ENCODE measurements at regions not wholly inside any gene's neighbourhood (a gene's known extent, or its start where the extent isn't known, plus 50 kb on each side); places are given as distances from the start of the nearest gene placed in this dataset.

GRCh38 chr3:146991907-146992306 is 386.8 kb upstream of the PLSCR5 start:
- TF ChIP-seq, protein P1, sequence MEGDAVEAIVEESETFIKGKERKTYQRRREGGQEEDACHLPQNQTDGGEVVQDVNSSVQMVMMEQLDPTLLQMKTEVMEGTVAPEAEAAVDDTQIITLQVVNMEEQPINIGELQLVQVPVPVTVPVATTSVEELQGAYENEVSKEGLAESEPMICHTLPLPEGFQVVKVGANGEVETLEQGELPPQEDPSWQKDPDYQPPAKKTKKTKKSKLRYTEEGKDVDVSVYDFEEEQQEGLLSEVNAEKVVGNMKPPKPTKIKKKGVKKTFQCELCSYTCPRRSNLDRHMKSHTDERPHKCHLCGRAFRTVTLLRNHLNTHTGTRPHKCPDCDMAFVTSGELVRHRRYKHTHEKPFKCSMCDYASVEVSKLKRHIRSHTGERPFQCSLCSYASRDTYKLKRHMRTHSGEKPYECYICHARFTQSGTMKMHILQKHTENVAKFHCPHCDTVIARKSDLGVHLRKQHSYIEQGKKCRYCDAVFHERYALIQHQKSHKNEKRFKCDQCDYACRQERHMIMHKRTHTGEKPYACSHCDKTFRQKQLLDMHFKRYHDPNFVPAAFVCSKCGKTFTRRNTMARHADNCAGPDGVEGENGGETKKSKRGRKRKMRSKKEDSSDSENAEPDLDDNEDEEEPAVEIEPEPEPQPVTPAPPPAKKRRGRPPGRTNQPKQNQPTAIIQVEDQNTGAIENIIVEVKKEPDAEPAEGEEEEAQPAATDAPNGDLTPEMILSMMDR (IDR thresholded peaks at IDR 0.05; ENCODE audit: insufficient read depth, low read length, missing control alignments), result no peak
- no peak overlapping the region for H3K4me3 ChIP-seq (ENCODE audit: low read depth, low read length)
- no peak for DNase-seq (ENCODE audit: low read depth, low spot score)
- ChIA-PET POLR2A (no interaction called here), CTCF (interaction anchor here (1.0 kb wide), 1 partner anchor 11 kb away, joined by 3 read pairs; no protein-coding TSS in a partner anchor)

DNA sequence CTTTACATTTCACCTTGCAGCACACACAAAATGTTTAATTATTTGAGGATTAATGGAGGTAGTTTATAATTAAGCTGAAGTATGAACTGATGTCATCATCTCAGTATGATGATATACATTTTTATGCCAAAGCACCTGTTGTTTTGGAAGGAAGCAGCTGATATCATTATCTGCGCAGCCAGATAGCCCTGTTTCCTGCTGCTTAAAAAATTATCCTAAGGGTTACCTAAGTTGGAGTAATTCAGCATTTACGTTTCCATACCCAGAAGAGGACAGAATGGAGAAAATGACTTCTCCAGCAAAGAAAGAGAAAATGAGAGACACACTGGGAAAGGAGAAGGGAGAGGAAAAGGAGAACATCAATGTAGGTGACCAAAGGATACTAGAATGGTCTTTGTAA is 370.3 kb upstream of the PLSCR5 start:
- ChIA-PET CTCF (interaction anchor here (1.1 kb wide), 1 partner anchor 163 kb away, joined by 3 read pairs; no protein-coding TSS in a partner anchor), POLR2A (no interaction called here)

GRCh38 chr3:146975032-146975431 is 369.9 kb upstream of the PLSCR5 start:
- POLR2A ChIA-PET, result no interaction called here
- TF ChIP-seq, protein P1 (IDR thresholded peaks at IDR 0.05; ENCODE audit: insufficient read depth, low read length, missing control alignments), result no peak
- CTCF ChIA-PET, result interaction anchor here (1.1 to 1.2 kb wide), 2 partner anchors 17 to 163 kb away, joined by 3 read pairs; no protein-coding TSS in a partner anchor
- no peak for DNase-seq (ENCODE audit: low read depth, low spot score)
- no peak overlapping the region for H3K4me3 ChIP-seq (ENCODE audit: low read depth, low read length)

More for the DNA sequence above, 370.3 kb upstream of the PLSCR5 start:
- DNase-seq (ENCODE audit: low read depth, low spot score), result no peak
- no peak overlapping the region for H3K4me3 ChIP-seq (ENCODE audit: low read depth, low read length)
- TF ChIP-seq, protein P1 (IDR thresholded peaks at IDR 0.05; ENCODE audit: insufficient read depth, low read length, missing control alignments), result no peak

DNA sequence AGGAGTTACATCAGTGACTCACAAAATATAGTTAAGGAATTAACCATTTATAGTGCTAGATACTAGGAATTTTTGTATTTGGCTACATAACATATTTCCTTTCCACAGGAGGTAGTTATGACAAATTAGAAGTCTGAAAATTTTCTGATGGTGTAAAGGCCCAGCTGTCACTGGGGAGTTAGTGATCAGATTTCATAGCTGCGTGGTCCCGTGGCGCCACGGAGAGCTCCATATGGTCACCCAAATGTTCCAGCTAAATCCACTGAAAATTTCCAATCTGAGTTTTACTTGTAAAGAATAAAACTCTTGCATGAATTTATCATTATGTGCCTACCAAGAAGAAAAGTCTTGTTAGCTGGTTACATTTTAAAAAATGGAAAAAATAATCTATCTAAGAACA is 368.9 kb upstream of the PLSCR5 start:
- TF ChIP-seq, protein P1 (IDR thresholded peaks at IDR 0.05; ENCODE audit: insufficient read depth, low read length, missing control alignments), result no peak
- no peak overlapping the region for H3K4me3 ChIP-seq (ENCODE audit: low read depth, low read length)
- DNase-seq (ENCODE audit: low read depth, low spot score), result no peak
- CTCF ChIA-PET, result interaction anchor here (1.2 kb wide), 1 partner anchor 16 kb away, joined by 3 read pairs; no protein-coding TSS in a partner anchor
- POLR2A ChIA-PET, result no interaction called here

DNA sequence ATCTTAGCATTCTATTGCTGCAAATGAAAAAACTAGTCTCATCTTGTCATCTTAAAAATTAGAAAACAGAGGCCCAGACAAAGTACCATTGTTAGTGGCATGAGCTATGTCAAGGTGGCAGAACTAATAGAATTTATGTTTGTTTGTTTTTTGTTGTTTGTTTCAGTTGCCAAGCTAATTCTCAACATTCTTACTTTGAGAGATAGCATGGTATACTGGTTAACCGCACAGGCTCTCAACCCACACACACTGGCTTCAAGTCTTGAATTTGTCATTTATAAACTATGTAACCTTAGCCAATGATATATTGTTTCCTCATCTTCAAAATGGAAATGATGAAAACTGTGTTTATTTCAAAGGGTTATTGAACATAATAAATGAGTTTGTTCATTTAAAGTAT is 367.6 kb upstream of the PLSCR5 start:
- no peak overlapping the region for H3K4me3 ChIP-seq (ENCODE audit: low read depth, low read length)
- ChIA-PET CTCF (no interaction called here), POLR2A (no interaction called here)
- TF ChIP-seq, protein P1 (IDR thresholded peaks at IDR 0.05; ENCODE audit: insufficient read depth, low read length, missing control alignments), result no peak
- no peak for DNase-seq (ENCODE audit: low read depth, low spot score)

- DNase-seq (ENCODE audit: low read depth, low spot score), result no peak
- POLR2A ChIA-PET, result interaction anchor here (0.6 kb wide), 2 partner anchors 178 to 439 kb away, joined by 3 to 4 read pairs; partner anchors contain the start of gene ZIC1
These were observed 365.1 kb upstream of the PLSCR5 start for GRCh38 chr3:146970236-146970635.

More at GRCh38 chr3:146970236-146970635, 365.1 kb upstream of the PLSCR5 start:
- CTCF ChIA-PET, result no interaction called here
- no peak overlapping the region for H3K4me3 ChIP-seq (ENCODE audit: low read depth, low read length)
- TF ChIP-seq, protein P1 (IDR thresholded peaks at IDR 0.05; ENCODE audit: insufficient read depth, low read length, missing control alignments), result no peak

Measured in AG04449 (cell line).